ENCODE measurements at regions not wholly inside any gene's neighbourhood (a gene's known extent, or its start where the extent isn't known, plus 50 kb on each side); places are given as distances from the start of the nearest gene placed in this dataset.

- FAIRE-seq (no peak), DNase-seq (ENCODE audit: low read depth) (no peak)
- Histone ChIP-seq H3K9me3 (ENCODE audit: insufficient read depth, low read depth, low read length) (no peaks in the 10 kb centered on the region), H3K4me2 (ENCODE audit: low read length) (no peak overlapping the region), H2AFZ (ENCODE audit: low read depth, low read length) (no peak overlapping the region), H3K79me2 (ENCODE audit: insufficient read depth, low read length) (no peaks in the 10 kb centered on the region), H3K36me3 (ENCODE audit: insufficient read depth, low read length) (no peaks in the 10 kb centered on the region), H3K4me3 (ENCODE audit: insufficient read depth, low read depth, low read length) (no peak overlapping the region), H3K9ac (ENCODE audit: low read length) (no peak overlapping the region), H3K27me3 (ENCODE audit: insufficient read depth, low read length) (no peaks in the 10 kb centered on the region), H4K20me1 (ENCODE audit: insufficient read depth, low read length) (no peaks in the 10 kb centered on the region), H3K27ac (ENCODE audit: low read depth, low read length) (no peak overlapping the region), H3K4me1 (ENCODE audit: insufficient read depth, low read length) (no peaks in the 10 kb centered on the region)
- no peaks in the 10 kb centered on the region for H3K36me3 Mint-ChIP-seq (ENCODE audit: low read depth, unreplicated experiment)
- peaks cover 12% of the 10 kb centered on the region for H3K9me3 Mint-ChIP-seq (ENCODE audit: unreplicated experiment)
- no peak overlapping the region for H3K4me3 Mint-ChIP-seq (ENCODE audit: unreplicated experiment)
- no peaks in the 10 kb centered on the region for H3K4me1 Mint-ChIP-seq (ENCODE audit: low read depth, unreplicated experiment)
- peaks cover 8% of the 10 kb centered on the region for H3K27me3 Mint-ChIP-seq (ENCODE audit: low read depth, unreplicated experiment)
- no peak overlapping the region for H3K27ac Mint-ChIP-seq (ENCODE audit: unreplicated experiment)
- no peak for TF ChIP-seq EZH2 (IDR thresholded peaks at IDR 0.05; ENCODE audit: insufficient read depth, low read length)
- no peak for TF ChIP-seq CTCF (IDR thresholded peaks at IDR 0.05; ENCODE audit: insufficient read depth, low read depth, low read length)
Observed at GRCh38 chr7:34236057-34236456, 330.7 kb downstream of the BMPER start.

GRCh38 chr7:34236839-34237492 lies 331.6 kb downstream of the BMPER start:
- peaks cover 8% of the 10 kb centered on the region for H3K9me3 Mint-ChIP-seq (ENCODE audit: unreplicated experiment)
- no peak overlapping the region for H3K27ac ChIP-seq (ENCODE audit: low read depth, low read length)
- no peaks in the 10 kb centered on the region for H3K36me3 Mint-ChIP-seq (ENCODE audit: low read depth, unreplicated experiment)

More at GRCh38 chr7:34236839-34237492, 331.6 kb downstream of the BMPER start:
- FAIRE-seq (no peak), DNase-seq (ENCODE audit: low read depth) (no peak)
- no peak overlapping the region for H3K9ac ChIP-seq (ENCODE audit: low read length)
- no peak overlapping the region for H2AFZ ChIP-seq (ENCODE audit: low read depth, low read length)
- H3K27me3 Mint-ChIP-seq (ENCODE audit: low read depth, unreplicated experiment) = peaks cover 8% of the 10 kb centered on the region
- H3K4me1 ChIP-seq (ENCODE audit: insufficient read depth, low read length) = no peaks in the 10 kb centered on the region
- H3K4me2 ChIP-seq (ENCODE audit: low read length) = no peak overlapping the region
- no peaks in the 10 kb centered on the region for H3K9me3 ChIP-seq (ENCODE audit: insufficient read depth, low read depth, low read length)
- no peak overlapping the region for H3K4me3 Mint-ChIP-seq (ENCODE audit: unreplicated experiment)
- H3K36me3 ChIP-seq (ENCODE audit: insufficient read depth, low read length) = no peaks in the 10 kb centered on the region
- no peaks in the 10 kb centered on the region for H4K20me1 ChIP-seq (ENCODE audit: insufficient read depth, low read length)
- no peak overlapping the region for H3K4me3 ChIP-seq (ENCODE audit: insufficient read depth, low read depth, low read length)
- no peak overlapping the region for H3K27ac Mint-ChIP-seq (ENCODE audit: unreplicated experiment)
- H3K27me3 ChIP-seq (ENCODE audit: insufficient read depth, low read length) = no peaks in the 10 kb centered on the region
- no peaks in the 10 kb centered on the region for H3K4me1 Mint-ChIP-seq (ENCODE audit: low read depth, unreplicated experiment)
- no peaks in the 10 kb centered on the region for H3K79me2 ChIP-seq (ENCODE audit: insufficient read depth, low read length)
- TF ChIP-seq EZH2 (IDR thresholded peaks at IDR 0.05; ENCODE audit: insufficient read depth, low read length) (no peak), CTCF (IDR thresholded peaks at IDR 0.05; ENCODE audit: insufficient read depth, low read depth, low read length) (no peak)
